Sigmoid colon (tissue), 6 donors: ENCODE measurements at regions not wholly inside any gene's neighbourhood (a gene's known extent, or its start where the extent isn't known, plus 50 kb on each side); places are given as distances from the start of the nearest gene placed in this dataset.

Experiments
- DNase-seq: peaks from one replicate; pipeline ENCODE4 v3.0.0-alpha.2; 2019
- H3K27ac ChIP-seq, 4 donors: fragments of 200-600 bp; sonication (generic); one replicate each; pipeline ENCODE4 v1.5.1; 2016 to 2019; ENCODE audit warnings: mild to moderate bottlenecking in 1 of 4
- H3K27me3 ChIP-seq, 3 donors: fragments of 200-600 bp; sonication (generic); one replicate each; pipeline ENCODE4 v1.5.1; 2019; ENCODE audit warnings: mild to moderate bottlenecking in 1 of 3
- H3K36me3 ChIP-seq, 4 donors: fragments of 200-600 bp; sonication (generic); one replicate each; pipeline ENCODE4 v1.5.1; 2016 to 2019
- H3K4me1 ChIP-seq, 4 donors: fragments of 200-600 bp; sonication (generic); one replicate each; pipeline ENCODE4 v1.5.1; 2017 to 2019
- H3K4me3 ChIP-seq, 4 donors: fragments of 200-600 bp; sonication (generic); one replicate each; pipeline ENCODE4 v1.5.1; 2017 to 2019; ENCODE audit warnings: mild to moderate bottlenecking in 2 of 4, moderate library complexity in 1 of 4
- H3K9me3 ChIP-seq, 4 donors: fragments of 200-600 bp in 3 of 4; sonication (generic) in 3 of 4; one replicate each; pipeline versions ENCODE4 v1.5.1 to v1.6.1; 2013 to 2019
- EP300 ChIP-seq, 4 donors: sonication (generic); formaldehyde crosslinking; IDR thresholded peaks; one replicate each; pipeline ENCODE4 v1.6.1; 2017; ENCODE audit warnings: antibody characterized with exemption in 4 of 4
- POLR2A ChIP-seq, 2 donors: fragments of 450-650 bp; IDR thresholded peaks; one replicate each; pipeline ENCODE4 v1.6.1; 2016; ENCODE audit warnings: antibody characterized with exemption in 2 of 2, mild to moderate bottlenecking in 2 of 2, moderate library complexity in 2 of 2
- POLR2AphosphoS5 ChIP-seq, 4 donors: sonication (generic); formaldehyde crosslinking; IDR thresholded peaks; one replicate each; pipeline ENCODE4 v1.6.1; 2017; ENCODE audit warnings: antibody characterized with exemption in 4 of 4
- WGBS, 2 donors: extraction: QIAGEN DNeasy Blood & Tissue Kit; methylation state at CpG; one replicate each; pipeline ENCODE4 v1.1.7; 2013; 5-methylcytosine and 5-hydroxymethylcytosine counted together
- intact Hi-C: fragments of 100-400 bp; cut with DNase I; formaldehyde crosslinking; loops from one replicate; pipeline ENCODE4 v1.15.1; 2023
- TF ChIP-seq, protein P1 (sequence below), 4 experiments: fragments of 450-650 bp in 3 of 4; fragments of 200-600 bp in 1 of 4; IDR thresholded peaks; one replicate each; pipeline ENCODE4 v1.5.1; 2016 to 2019; ENCODE audit warnings: antibody characterized with exemption in 4 of 4, mild to moderate bottlenecking in 3 of 4, moderate library complexity in 2 of 4
- donor health status: healthy with polysubstance abuse.
- donor health status: healthy.

DNA sequence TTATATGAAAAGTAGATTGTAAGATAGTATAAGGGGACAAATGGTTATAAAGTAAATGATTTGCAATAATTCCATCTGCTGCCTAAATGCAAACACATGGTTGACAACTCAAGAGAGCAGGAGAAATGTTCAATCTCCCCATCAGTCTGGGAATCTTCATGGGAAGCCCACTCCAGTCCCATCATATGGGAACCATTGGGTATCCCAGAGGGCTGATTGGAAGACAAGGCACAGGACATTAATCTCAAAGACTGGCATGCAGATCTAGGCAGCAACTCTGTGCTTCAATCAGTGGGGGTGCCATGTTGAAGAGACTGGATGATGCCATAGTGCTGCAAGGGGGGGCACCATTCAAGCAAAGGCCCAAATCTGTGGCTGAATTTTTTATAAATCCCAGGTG lies 193.1 kb upstream of the PDE4D start:
- no peaks in the 10 kb centered on the region for H3K4me1 ChIP-seq
- no peak overlapping the region for H3K4me3 ChIP-seq
- TF ChIP-seq, protein P1, sequence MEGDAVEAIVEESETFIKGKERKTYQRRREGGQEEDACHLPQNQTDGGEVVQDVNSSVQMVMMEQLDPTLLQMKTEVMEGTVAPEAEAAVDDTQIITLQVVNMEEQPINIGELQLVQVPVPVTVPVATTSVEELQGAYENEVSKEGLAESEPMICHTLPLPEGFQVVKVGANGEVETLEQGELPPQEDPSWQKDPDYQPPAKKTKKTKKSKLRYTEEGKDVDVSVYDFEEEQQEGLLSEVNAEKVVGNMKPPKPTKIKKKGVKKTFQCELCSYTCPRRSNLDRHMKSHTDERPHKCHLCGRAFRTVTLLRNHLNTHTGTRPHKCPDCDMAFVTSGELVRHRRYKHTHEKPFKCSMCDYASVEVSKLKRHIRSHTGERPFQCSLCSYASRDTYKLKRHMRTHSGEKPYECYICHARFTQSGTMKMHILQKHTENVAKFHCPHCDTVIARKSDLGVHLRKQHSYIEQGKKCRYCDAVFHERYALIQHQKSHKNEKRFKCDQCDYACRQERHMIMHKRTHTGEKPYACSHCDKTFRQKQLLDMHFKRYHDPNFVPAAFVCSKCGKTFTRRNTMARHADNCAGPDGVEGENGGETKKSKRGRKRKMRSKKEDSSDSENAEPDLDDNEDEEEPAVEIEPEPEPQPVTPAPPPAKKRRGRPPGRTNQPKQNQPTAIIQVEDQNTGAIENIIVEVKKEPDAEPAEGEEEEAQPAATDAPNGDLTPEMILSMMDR (IDR thresholded peaks at IDR 0.05), result no peak
- no peak for TF ChIP-seq POLR2AphosphoS5 (IDR thresholded peaks at IDR 0.05)
- TF ChIP-seq POLR2A (IDR thresholded peaks at IDR 0.05), result no peak
- TF ChIP-seq EP300 (IDR thresholded peaks at IDR 0.05), result no peak
- peaks cover 0 to 9% (median 1%) of the 10 kb centered on the region in 4 donors for H3K9me3 ChIP-seq
- no peaks in the 10 kb centered on the region for H3K36me3 ChIP-seq
- DNase-seq, result no peak
- no peaks in the 10 kb centered on the region for H3K27me3 ChIP-seq
- intact Hi-C loops, result no loop called here
- H3K27ac ChIP-seq, result no peak overlapping the region

DNA sequence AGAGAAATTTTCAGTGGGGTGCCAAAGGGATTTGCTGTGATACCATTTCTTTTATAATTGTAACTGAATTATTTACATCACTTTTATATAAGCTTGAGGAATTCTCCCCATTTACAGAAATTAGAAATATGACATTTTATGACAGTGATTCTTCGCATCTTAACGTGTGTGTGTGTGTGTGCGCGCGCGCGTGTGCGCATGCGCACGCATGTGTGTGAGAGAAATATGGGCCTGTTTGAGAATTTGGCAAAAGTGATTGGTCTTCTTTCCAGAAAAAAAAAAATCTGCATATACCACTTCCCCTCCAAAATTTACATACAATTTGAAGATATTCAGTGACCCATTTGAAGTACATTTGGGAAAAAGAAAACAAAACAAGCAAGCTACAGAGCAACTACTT lies 190.7 kb upstream of the PDE4D start:
- intact Hi-C loops, result no loop called here

GRCh38 chr5:60077292-60077691 lies 183.8 kb upstream of the PDE4D start:
- 41 to 65% methylated on average over 2 of the region's 2 CpGs for WGBS, 2 donors
- Histone ChIP-seq H3K27ac (no peak overlapping the region), H3K36me3 (no peaks in the 10 kb centered on the region), H3K9me3 (peaks cover 0 to 6% (median 1%) of the 10 kb centered on the region in 4 donors), H3K4me1 (no peaks in the 10 kb centered on the region), H3K27me3 (no peaks in the 10 kb centered on the region), H3K4me3 (no peak overlapping the region)
- DNase-seq, result peak; percentile 42
- no peak for TF ChIP-seq POLR2A (IDR thresholded peaks at IDR 0.05)
- TF ChIP-seq POLR2AphosphoS5 (IDR thresholded peaks at IDR 0.05), result no peak
- TF ChIP-seq, protein P1 (IDR thresholded peaks at IDR 0.05), result no peak
- TF ChIP-seq EP300 (IDR thresholded peaks at IDR 0.05), result no peak
- intact Hi-C loops, result no loop called here

More for the DNA sequence above, 190.7 kb upstream of the PDE4D start:
- TF ChIP-seq POLR2A (IDR thresholded peaks at IDR 0.05), result no peak
- TF ChIP-seq POLR2AphosphoS5 (IDR thresholded peaks at IDR 0.05), result no peak
- TF ChIP-seq, protein P1 (IDR thresholded peaks at IDR 0.05), result no peak
- no peak for TF ChIP-seq EP300 (IDR thresholded peaks at IDR 0.05)
- Histone ChIP-seq H3K4me1 (no peaks in the 10 kb centered on the region), H3K27me3 (no peaks in the 10 kb centered on the region), H3K36me3 (no peaks in the 10 kb centered on the region), H3K9me3 (peaks cover 0 to 9% (median 3%) of the 10 kb centered on the region in 4 donors), H3K4me3 (no peak overlapping the region), H3K27ac (no peak overlapping the region)
- no peak for DNase-seq
- 93 to 94% methylated on average over 10 of the region's 10 CpGs for WGBS, 2 donors

- Histone ChIP-seq H3K4me1 (no peaks in the 10 kb centered on the region), H3K9me3 (peaks cover 0 to 6% (median 0%) of the 10 kb centered on the region in 4 donors), H3K4me3 (no peak overlapping the region), H3K27ac (no peak overlapping the region), H3K36me3 (no peaks in the 10 kb centered on the region), H3K27me3 (no peaks in the 10 kb centered on the region)
- TF ChIP-seq POLR2AphosphoS5 (IDR thresholded peaks at IDR 0.05), result no peak
- TF ChIP-seq EP300 (IDR thresholded peaks at IDR 0.05), result no peak
- no peak for TF ChIP-seq POLR2A (IDR thresholded peaks at IDR 0.05)
- TF ChIP-seq, protein P1 (IDR thresholded peaks at IDR 0.05), result no peak
- WGBS, 2 donors, result 83 to 92% methylated on average over 3 of the region's 3 CpGs
- DNase-seq, result no peak
- intact Hi-C loops, result no loop called here
Observed at GRCh38 chr5:60076746-60077145, 183.2 kb upstream of the PDE4D start.

GRCh38 chr5:60066502-60066901 lies 173.0 kb upstream of the PDE4D start:
- Histone ChIP-seq H3K9me3 (no peaks in the 10 kb centered on the region), H3K27ac (no peak overlapping the region), H3K4me3 (no peak overlapping the region), H3K36me3 (no peaks in the 10 kb centered on the region), H3K4me1 (no peaks in the 10 kb centered on the region), H3K27me3 (no peaks in the 10 kb centered on the region)
- intact Hi-C loops, result no loop called here
- DNase-seq, result no peak
- 80 to 90% methylated on average over 2 of the region's 2 CpGs for WGBS, 2 donors
- TF ChIP-seq, protein P1 (IDR thresholded peaks at IDR 0.05), result no peak
- TF ChIP-seq EP300 (IDR thresholded peaks at IDR 0.05) (no peak), POLR2A (IDR thresholded peaks at IDR 0.05) (no peak), POLR2AphosphoS5 (IDR thresholded peaks at IDR 0.05) (no peak)
